Limb (tissue), 2 donors: ENCODE measurements at regions not wholly inside any gene's neighbourhood (a gene's known extent, or its start where the extent isn't known, plus 50 kb on each side); places are given as distances from the start of the nearest gene placed in this dataset.
"Not testable (repeated sequence)": the region's sequence is repeated elsewhere in the genome, so short reads cannot be mapped to it uniquely, and the experiment has no call there.

ENCODE experiments used
- DNase-seq, 2 donors: peaks; one replicate each; pipeline ENCODE4 v3.0.0-alpha.2; 2016; ENCODE audit errors: extremely low spot score in 2 of 2

DNA sequence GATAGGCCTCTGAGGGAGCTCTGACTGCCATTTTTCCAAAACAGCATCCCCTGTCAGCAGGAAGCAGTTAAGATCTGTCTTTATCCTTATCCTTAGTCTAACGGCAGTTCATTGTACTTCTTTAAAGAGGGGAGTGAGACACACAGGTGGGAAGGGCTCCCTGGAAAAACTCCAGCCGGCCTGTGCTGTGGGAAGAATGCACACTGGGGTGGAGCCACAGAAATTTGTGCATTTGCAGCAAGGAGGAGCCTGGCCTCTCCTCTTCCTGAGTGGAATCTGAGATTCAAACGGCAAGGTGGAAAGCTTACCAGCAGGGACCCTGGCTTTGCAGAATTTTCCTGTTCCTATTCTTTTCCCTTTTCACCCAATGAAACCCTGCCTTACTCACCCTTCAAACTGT, 1209.4 kb downstream of the ROBO2 start:
- DNase-seq = no peak

DNA sequence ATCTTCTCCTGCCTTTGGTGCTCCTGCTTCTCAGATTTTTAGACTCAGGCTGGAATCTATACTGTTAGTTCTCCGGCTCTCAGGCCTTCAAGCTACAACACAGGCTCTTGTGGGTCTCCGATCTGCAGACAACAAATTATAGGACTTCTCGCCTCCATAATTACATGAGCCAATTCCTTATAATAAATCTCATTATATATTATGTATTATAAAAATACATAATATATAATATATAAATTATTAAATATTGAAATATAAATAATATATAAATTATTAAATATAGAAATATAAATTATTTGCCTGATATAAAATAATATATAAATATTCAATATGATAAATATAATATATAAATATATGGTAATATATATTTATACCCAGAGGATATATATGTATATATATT, 1214.0 kb downstream of the ROBO2 start:
- DNase-seq = no peak

DNA sequence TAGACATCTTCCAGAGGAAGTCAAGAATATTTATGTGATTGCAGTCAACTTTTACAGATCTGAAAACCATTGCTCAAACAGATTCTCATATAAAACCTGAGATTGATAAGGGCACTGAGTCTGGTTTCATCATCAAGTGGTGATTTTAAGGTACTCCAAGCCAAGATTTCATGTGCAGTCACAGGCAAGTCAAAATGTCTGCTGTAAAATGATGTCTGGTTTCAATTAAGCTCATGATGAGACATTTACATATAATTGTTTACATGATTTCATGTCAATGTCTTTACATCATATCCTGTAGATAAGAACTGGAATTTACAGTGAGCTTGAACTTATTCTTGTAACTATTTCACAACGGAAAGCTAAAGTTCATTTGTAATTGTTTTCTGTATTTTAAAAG, 1215.5 kb downstream of the ROBO2 start:
- no peak for DNase-seq

DNA sequence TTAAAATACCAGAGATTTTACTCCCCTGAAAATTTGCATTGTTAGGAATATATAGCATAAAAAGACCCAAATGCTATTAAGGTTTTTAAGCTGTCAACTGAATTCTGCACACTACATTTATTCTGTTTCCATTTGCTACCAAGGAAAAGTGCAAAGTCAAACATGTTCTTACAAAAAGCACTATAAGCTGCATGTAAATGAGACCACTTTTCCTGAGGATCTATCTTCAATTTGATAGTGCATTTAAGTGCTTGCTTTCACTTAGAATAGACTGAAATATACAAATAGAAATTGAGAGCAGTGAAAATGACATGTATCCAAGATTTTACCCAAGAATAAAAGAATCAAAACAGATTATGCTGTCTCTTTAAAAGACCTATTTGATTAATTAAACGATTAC, 1216.2 kb downstream of the ROBO2 start:
- DNase-seq = no peak

DNA sequence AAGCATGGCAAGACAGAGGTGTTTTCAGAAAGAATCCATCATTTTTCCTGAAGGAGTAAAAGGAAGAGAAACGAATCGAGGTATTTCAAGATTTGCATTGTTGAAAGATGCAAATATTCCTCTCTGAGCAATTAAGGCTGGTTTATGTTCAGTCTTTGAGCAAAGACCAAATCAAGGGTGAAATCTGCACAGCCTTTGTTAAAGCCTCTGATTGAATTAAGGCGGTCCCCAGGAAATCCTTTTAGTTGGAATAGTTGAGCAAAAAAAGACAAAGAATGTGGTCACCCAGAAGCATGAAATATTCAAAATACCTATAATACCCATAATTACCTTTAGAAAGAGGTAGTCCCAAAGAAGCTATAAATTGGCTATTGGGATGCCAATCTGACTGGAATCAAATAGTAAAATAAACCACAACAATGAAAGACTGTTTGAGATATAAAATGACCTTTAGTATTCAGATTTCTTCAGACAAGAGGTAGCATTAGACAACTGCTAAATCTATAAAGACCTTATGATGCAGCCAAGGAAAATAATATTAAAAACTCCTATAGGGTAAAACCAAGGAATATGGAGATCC, 1218.1 kb downstream of the ROBO2 start:
- no peak for DNase-seq

DNA sequence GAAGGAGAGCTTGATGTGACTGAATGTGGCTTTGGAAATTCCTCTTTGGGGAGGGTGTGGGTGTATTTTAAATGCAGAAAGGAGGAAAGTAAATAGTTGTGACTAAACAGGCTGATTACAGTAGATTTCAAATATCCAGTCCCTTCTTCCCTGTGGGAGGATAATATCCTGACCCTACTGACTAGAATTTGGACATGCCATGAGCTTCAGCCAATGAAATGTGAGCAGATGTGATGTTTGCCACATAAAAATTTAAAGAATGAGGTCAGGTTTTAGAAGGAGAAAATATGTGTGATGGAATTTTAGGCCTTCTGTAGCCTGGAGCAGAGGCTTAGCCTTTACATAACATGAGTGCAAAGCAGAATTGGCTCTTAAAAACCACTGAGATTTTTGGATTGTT, 1218.9 kb downstream of the ROBO2 start:
- DNase-seq = peak in 1 of 2 donors; percentile 24

DNA sequence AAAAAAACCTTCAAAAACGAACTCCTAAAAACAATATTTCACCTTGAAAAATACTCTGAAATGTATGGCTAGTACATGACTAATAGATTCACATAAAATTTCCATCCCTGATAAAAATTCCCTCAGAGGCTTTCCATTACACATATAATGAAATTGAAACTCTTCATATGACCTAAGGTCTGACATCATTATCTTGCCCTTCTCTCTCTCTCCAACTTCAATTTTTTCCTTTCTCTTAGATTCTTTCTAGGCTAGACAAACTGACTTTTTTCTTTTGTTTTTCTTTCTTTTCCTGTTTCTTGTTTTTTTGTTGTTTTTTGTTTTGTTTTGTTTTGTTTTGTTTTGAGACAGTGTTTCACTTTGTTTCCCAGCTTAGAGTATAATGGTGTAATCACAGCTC, 1220.5 kb downstream of the ROBO2 start:
- no peak for DNase-seq

DNA sequence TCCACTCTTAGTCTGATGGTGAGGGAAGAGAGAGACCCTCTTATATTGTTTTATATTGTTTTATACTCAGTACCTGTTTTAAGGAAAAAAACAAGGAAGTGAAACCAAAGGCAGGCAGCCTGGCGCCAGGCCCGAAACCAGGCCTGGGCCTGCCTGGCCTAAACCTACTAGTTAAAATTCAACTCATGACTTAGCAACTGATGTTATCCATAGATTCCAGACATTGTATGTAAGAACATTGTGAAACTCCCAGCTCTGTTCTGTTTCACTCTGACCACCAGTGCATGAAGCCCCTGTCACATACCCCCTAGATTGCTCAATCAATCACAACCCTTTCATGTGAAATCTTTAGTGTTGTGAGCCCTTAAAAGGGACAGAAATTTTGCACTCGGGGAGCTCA, 1226.7 kb downstream of the ROBO2 start:
- not testable (repeated sequence) for DNase-seq

DNA sequence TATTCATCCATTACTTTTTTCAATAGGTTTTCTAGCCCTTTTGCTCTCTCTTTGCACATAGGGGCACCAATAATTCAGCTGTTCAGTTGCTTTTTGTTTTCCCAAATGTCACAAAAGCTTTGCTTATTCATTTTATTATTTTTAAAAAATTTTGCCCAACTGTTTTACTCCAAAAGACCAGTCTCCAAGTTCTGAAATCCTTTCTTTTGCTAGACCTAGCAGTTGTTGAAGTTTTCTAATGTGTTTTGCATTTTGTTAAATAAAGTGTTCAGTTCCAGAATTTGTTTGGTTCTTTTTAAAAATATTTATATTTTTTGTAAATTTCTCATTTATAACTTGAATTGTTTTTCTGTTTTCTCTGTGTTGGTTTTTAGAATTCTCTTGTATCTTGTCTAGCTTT, 1227.3 kb downstream of the ROBO2 start:
- no peak for DNase-seq

DNA sequence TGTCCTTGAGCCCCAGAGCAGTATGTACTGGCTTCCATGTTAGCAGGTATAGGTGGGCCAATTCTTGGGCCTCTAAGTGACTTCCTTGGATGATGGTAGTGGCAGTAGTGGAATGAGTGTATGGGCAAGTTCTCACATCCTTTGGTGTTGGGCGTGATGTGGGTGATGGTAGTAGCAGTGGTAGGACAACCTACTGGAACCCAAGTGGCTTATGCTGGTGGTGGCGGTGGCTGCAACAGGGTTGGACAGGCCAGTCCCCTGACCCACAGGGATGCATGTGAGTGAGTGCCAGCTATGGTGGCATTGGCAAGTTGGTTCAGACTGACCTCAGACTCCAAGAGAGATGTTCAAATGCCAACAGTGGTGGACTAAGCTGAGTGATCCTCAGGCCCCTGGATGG, 1228.2 kb downstream of the ROBO2 start:
- no peak for DNase-seq

DNA sequence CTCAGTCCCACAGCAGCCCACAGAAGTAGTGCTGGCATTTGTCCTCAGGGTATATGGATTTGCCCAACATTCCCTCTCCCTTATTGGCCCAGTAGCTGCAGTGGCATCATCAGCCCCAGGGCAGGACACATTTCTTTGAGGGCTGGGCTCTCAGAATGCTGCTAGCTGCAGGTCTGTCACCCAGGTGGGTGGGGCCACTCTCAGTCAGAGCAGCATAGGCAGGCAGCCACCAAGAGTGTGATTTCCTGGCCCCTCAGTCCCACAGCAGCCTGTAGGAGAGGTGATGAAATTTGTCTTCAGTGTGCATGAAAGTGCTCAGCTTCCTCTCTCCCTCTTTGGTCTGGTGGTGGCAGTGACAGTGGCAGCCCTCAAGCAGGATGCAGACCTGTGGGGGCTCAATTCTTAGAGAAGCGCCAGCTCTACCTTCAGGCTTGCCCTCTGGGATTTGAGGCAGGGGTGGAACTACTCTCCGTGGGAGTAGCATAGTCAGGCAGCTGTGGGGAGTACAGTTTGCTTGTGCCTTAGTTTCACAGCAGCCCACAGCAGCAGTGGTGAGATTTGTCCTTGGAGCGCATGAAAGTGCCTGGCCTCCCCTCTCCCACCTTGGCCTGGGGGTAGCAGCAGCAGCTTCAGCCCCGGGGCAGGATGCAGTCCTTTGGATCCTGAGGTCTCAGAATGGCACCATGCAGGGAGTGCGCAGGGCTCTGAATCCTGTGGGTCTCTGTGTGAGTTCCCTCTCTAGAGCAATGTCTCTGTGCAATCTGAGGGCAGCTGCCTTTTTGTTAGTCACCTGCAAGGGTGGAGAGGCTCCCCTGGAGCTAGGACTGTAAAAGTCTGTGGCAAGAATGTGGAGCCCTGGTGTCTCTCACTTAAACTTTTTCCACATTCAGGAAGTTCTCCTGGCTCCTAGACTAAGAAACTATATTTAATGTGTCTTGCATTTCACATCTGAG, 1229.1 kb downstream of the ROBO2 start:
- DNase-seq = no peak

DNA sequence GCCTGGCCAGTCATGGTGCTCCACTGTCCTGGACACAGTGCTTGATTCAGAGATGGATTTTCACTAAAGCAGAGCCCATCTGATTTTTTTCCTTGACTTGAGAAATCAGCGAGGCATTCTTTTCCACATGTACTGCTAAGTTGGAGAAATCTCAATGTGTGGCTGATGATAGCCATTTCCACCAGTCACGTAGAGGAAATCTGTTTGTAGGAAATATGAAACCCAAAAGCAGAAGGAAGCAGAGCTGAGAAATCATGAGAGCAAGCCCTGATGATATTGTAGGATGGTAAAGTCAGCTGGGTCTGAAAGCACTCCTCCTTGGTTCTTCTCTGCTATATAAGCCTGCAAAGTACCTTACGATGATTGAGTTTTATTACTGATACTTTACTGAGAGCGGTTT, 1233.4 kb downstream of the ROBO2 start:
- DNase-seq = no peak

DNA sequence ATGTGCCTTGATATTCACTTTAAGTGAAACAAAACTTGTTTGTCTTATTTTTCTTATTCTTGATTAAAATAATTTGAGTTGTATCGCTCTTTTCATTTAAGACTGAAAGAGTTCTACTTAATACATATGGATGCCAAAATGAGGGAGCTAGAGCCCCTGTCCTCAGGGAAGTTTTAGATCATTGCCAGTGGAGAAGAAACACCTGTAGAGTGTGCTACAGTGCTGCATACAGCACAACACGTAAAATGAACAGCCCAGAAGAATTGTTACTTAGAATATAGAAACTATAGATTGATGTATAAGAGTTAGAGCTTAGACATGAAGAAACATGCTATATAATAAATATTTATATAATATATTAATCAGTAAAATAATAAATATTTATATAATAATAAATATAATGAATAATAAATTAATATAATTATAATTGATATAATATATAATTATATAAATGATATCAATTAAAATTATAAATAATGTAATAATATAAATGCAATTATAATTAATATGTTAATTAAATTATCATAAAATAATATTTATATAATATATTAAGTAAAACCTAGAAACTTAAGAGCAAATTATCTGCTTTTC, 1234.7 kb downstream of the ROBO2 start:
- DNase-seq = no peak

DNA sequence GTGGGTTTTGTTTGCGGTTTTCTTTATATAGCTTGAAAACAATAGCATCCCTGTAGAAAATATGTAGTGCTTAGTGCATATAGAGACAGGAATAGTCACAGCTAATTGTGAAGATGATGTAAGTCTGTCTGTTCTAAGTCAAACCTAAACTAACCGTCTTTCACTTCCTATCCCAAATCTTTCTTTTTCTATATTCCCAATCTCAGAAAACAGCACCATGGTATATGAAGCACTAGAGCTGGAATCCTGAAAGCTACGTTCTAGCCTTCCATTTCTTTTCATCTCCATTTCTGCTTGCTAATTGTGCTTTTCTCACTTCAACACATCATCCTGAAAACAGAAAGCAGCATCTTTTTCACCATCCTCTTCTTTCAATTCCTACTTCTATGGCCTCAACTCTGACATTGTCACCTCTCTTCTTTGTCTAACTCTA, 1235.5 kb downstream of the ROBO2 start:
- no peak for DNase-seq

DNA sequence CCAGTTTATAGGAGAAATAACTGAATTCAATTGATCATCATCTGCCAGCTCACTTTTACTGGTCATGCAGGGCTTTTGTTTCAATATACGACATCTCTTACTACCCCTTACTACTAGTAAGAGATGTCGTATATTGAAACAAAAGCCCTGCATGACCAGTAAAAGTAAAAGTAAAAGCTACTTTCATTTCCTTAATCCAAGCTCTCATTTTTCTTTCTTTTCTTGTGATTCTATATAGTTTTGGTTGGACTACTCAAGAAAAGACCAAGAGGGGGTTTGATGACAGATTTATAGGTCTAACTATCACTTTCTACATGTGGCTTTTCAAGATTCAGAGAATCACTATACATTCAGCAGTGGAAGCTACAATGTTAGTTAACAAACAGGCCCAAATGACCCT, 1237.3 kb downstream of the ROBO2 start:
- no peak for DNase-seq

DNA sequence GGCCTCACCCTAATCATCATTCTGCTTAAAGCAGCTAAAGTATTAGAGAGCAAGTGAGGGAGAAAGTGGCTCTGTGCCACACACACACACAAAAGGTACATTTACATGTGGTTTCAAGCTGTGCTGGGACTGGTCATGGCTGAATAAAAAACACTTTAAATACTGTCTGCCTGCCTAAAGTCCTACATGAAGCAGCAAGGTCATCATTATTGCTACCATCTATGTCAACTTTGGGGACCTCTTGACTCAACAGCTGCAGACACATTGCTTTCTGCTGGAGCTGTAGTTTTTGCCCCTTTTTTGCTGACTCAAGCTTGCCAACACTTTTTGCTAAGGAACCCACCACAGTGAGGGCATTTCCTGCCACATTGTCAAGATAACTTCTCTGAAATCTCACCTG, 1237.9 kb downstream of the ROBO2 start:
- DNase-seq = no peak

DNA sequence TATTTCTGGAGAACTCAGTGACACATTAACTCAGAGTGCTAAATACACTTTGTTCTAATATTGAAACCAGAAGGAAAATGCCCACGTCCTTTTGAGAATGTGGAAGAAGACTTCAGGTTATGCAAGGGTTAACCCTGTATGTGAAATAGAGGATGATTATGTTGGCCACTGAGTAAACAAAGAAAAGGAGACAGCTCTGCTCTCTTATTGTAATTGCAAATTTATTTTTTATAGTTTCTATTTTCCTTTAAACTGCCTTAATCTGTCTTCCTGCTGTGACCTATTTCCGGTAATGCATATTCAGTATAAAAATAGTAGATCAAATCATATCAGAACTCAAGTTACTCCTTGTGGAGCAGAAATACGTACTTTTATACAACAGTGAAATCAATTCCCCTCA, 1239.2 kb downstream of the ROBO2 start:
- no peak for DNase-seq

DNA sequence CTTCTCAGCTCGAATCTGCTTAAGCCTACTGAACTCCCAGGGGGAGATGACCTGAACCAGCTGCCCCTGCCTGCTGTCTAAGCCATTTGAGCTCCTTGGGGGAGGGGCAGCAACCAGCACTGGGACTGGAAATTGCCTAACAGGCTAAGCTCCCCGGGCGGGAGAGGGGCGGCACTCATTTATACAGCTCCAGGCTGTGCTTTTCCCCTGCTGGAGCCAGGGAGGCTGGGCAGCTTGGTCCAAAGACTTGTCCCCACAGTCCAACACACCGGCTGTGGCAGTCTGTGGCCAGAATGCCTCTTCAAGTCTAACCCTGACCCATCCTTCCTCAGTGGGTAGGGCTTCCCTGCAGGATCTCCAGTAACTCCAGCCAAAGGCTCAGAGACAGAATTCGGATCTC, 1241.5 kb downstream of the ROBO2 start:
- no peak for DNase-seq

DNA sequence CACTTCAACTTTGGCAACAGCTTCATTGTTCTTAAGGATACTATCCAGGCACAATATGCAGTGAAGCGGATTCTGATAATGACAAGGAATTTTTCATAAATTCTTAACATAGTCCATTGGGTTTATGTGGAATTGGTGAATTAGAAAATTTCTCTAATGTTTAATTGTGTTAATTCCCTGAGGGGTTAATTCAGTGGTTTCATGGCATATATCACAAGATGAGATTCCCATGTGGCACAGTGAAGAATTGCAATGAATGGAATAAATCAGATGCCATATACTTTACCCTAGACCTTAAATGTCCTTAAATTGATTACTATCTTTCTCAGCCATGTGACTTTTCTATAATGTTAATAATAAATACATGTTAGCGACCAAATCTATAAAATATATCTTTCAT, 1244.1 kb downstream of the ROBO2 start:
- no peak for DNase-seq

DNA sequence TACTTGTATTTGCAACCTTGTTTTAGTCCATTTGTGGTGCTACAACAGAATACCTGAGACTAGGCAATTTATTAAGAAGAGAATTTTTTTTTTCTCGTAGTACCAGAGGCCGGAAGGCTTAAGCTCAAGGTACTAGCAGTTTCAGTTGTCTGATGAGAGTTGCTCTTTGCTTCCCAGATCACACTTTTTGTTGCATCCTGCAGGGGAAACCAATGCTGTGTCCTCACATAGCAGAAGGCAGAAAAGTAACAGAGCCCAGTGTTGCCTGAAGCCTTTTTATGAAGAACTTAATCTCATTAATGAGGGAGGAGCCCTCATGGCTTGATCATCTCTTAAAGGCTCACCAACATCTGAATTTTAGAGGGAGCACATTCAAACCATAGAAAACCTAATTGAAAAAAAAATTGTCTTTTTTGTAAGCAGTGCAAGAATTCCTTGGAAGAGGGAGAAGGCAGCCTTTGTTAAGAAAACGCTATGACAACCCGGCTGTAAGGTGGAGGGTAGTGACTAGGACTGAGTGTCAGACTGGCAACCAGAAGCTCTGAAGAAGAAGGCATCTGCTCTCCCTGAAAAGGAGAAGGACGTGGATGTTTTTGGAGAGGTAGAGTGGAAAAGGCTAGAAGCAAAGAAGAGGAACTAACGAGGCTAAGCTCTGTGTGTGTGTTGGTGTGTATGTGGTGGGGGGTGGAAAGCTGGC, 1245.3 kb downstream of the ROBO2 start:
- no peak for DNase-seq

DNA sequence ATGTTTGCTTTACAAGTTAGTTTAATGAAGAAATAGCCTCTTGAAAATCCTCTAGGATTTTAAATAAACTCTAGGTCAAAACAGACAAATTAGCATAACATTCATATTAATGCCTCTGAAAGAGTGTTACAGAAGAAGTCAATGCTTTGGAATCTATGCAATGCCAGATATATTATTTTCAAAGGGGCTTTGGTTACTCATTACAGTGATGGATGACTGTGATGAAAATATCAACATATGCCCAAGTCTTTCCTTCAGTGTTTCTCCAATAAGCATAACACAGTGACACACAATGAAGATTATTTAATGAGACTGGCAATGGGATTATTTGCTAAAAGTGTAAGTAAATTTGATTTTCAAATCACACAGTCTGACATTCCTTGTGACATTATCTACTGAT, 1247.2 kb downstream of the ROBO2 start:
- no peak for DNase-seq

DNA sequence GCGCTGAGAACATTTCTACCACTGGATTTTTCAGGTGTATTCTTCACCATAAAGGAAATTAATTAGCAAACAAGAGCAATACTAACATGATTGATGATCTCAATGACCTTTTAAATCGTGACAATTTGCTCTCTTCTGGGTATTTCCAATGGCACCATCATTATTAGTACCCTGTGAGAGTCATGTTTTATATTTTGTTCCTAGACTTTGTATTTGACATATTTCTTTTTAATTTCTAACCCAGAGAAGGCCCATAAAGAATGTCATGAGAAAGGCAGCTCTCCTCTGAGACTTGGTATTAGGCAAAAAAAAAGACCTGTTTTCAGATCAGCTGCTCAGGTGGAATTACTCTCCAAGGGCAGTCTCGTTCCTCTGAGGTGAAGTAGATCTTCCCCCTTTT, 1253.4 kb downstream of the ROBO2 start:
- DNase-seq = no peak
